AG04449 (cell line): ENCODE measurements at regions not wholly inside any gene's neighbourhood (a gene's known extent, or its start where the extent isn't known, plus 50 kb on each side); places are given as distances from the start of the nearest gene placed in this dataset.

ENCODE experiments used
- CTCF ChIA-PET: fragments of 350-600 bp; formaldehyde crosslinking; extraction: SDS; loops from one replicate; lab custom pipeline; 2021; ENCODE audit warnings: antibody characterized with exemption; lab: Yijun Ruan, JAX
- POLR2A ChIA-PET: fragments of 400-600, 350-600 bp; formaldehyde crosslinking; extraction: SDS; loops from one replicate; lab custom pipeline; 2020; ENCODE audit warnings: antibody characterized with exemption, inconsistent platforms; lab: Yijun Ruan, JAX
- DNase-seq: peaks from one replicate; pipeline ENCODE4 v3.0.0-alpha.2; 2010; ENCODE audit warnings: low read depth, low spot score
- H3K4me3 ChIP-seq: 2 replicates; pipeline ENCODE4 v1.5.1; 2011; ENCODE audit warnings: low read depth, mild to moderate bottlenecking, control low read depth, low read length
- TF ChIP-seq, protein P1 (sequence below): IDR thresholded peaks from one replicate; pipeline ENCODE4 v1.5.1; 2011; ENCODE audit warnings: mild to moderate bottlenecking, moderate library complexity, low read length, control low read depth, inconsistent platforms; ENCODE audit not compliant: insufficient read depth; ENCODE audit errors: missing control alignments

- no peak for DNase-seq
- CTCF ChIA-PET: no interaction called here
- TF ChIP-seq, protein P1, sequence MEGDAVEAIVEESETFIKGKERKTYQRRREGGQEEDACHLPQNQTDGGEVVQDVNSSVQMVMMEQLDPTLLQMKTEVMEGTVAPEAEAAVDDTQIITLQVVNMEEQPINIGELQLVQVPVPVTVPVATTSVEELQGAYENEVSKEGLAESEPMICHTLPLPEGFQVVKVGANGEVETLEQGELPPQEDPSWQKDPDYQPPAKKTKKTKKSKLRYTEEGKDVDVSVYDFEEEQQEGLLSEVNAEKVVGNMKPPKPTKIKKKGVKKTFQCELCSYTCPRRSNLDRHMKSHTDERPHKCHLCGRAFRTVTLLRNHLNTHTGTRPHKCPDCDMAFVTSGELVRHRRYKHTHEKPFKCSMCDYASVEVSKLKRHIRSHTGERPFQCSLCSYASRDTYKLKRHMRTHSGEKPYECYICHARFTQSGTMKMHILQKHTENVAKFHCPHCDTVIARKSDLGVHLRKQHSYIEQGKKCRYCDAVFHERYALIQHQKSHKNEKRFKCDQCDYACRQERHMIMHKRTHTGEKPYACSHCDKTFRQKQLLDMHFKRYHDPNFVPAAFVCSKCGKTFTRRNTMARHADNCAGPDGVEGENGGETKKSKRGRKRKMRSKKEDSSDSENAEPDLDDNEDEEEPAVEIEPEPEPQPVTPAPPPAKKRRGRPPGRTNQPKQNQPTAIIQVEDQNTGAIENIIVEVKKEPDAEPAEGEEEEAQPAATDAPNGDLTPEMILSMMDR: no peak
- H3K4me3 ChIP-seq: no peak overlapping the region
- POLR2A ChIA-PET: no interaction called here
Observed at GRCh38 chr13:79777504-79777903, 296.5 kb downstream of the NDFIP2 start.

DNA sequence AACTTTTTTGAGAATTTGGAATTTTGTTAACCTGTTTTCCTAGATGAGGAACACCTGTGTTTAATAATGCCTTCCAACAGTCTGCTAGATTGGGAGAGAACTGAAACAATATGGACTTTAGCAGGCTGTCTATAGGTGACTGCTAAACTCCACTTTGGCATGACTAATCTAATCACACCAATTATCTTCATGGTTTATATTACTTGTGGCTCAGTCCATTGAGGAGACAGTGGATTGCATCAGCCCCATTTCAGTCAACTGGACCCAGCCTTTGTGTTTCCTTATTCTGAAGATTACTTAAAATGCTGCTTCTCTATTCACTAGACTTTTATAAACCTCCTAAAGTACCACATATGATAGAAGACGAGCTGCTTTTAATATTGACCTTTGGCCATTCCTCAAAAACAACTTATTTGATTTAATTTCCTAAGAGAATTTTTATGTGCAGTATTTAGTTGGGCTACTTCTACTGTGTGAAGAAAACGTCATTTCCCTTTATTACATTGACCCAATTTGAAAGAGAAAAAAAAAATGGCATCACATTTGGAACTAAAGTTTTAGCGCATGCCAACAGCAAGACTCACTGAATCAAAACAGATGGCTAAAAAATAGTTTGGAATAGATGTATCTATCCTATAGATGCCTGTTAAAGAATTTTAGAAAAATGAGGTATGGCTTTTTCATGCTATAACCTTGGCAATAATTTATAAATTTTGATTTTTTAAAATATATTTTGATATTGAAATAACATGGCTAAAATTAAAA, 295.8 kb downstream of the NDFIP2 start:
- ChIA-PET CTCF (interaction anchor here (1.1 to 4.4 kb wide), 6 partner anchors 10 to 588 kb away, joined by 3 to 30 read pairs (median 6); partner anchors contain the start of gene SPRY2), POLR2A (no interaction called here)
- TF ChIP-seq, protein P1: no peak
- DNase-seq: no peak
- H3K4me3 ChIP-seq: no peak overlapping the region

GRCh38 chr13:79775830-79776229, 294.9 kb downstream of the NDFIP2 start:
- ChIA-PET CTCF (interaction anchor here (0.7 to 4.4 kb wide), 14 partner anchors 9 to 589 kb away, joined by 3 to 30 read pairs (median 4); partner anchors contain the start of gene SPRY2), POLR2A (no interaction called here)
- TF ChIP-seq, protein P1: peak; percentile 55
- no peak for DNase-seq
- no peak overlapping the region for H3K4me3 ChIP-seq

GRCh38 chr13:79772811-79773210, 291.9 kb downstream of the NDFIP2 start:
- TF ChIP-seq, protein P1: no peak
- H3K4me3 ChIP-seq: no peak overlapping the region
- ChIA-PET CTCF (interaction anchor here (0.6 to 4.4 kb wide), 2 partner anchors 569 to 1071 kb away, joined by 3 to 30 read pairs; partner anchors contain the start of gene SPRY2), POLR2A (no interaction called here)
- no peak for DNase-seq

DNA sequence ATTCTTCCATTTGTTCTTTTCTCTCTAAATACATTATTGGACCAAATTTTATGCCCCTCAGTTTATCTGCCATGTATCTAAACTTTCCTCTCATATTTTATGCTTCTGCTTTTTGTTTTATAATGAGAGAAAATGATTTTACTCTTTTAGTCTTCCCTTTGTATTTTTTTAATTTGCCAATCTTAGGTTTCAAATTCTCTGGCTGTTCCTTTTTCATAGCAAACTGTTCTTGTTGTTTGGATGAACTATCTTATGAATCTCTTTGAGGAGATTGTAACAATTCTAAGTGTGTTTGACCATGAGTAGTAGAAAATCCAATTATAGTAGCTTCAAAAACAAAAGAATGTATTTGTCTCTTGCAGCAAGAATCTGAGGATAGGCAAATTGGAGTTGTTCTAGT, 290.5 kb downstream of the NDFIP2 start:
- no peak for DNase-seq
- TF ChIP-seq, protein P1: no peak
- ChIA-PET POLR2A (no interaction called here), CTCF (interaction anchor here (0.6 to 1.3 kb wide), 2 partner anchors 515 to 572 kb away, joined by 3 to 5 read pairs; no protein-coding TSS in a partner anchor)
- no peak overlapping the region for H3K4me3 ChIP-seq

- POLR2A ChIA-PET: no interaction called here
- DNase-seq: no peak
- H3K4me3 ChIP-seq: no peak overlapping the region
- CTCF ChIA-PET: interaction anchor here (1.3 kb wide), 1 partner anchor 573 kb away, joined by 3 read pairs; no protein-coding TSS in a partner anchor
- TF ChIP-seq, protein P1: no peak
Observed at GRCh38 chr13:79770056-79770455, 289.1 kb downstream of the NDFIP2 start.
